ENCODE measurements at regions not wholly inside any gene's neighbourhood (a gene's known extent, or its start where the extent isn't known, plus 50 kb on each side); places are given as distances from the start of the nearest gene placed in this dataset.

DNA sequence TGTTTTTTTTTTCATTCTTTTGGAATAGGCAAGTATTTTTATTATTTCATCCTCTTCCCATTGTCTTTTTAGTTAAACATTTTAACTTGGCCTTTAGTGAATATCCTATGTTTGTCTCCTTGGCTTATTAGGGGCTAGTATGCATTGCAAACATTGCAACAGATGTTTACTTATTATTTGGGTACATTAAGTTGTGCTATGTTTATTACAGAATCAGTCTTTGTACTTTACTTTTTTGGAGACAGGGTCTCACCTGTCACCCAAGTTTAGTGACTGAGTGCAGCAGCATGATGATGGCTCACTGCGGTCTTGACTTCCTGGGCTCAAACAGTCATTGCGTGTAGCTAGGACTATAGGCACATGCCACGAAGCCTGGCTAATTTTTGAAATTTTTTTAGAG lies 51.1 kb upstream of the NUDT6 start:
- peaks cover 2% of the 10 kb centered on the region for H3K4me1 Mint-ChIP-seq (ENCODE audit: insufficient read depth, unreplicated experiment)
- H3K36me3 Mint-ChIP-seq (ENCODE audit: insufficient read depth, unreplicated experiment) = peaks cover 7% of the 10 kb centered on the region
- intact Hi-C loops (cut with micrococcal nuclease) = no loop called here
- ChIA-PET CTCF (no interaction called here), POLR2A (no interaction called here)
- TF ChIP-seq CTCF (IDR thresholded peaks at IDR 0.05; ENCODE audit: unreplicated experiment) = no peak
- no peak for DNase-seq (ENCODE audit: unreplicated experiment)
- no peak overlapping the region for H3K27ac Mint-ChIP-seq (ENCODE audit: low read depth, unreplicated experiment)
- H3K9me3 Mint-ChIP-seq (ENCODE audit: unreplicated experiment) = no peaks in the 10 kb centered on the region
- no TSS peak for BruUV-seq (replicated peaks)
- H3K27me3 Mint-ChIP-seq (ENCODE audit: insufficient read depth, unreplicated experiment) = no peaks in the 10 kb centered on the region
- H3K4me3 Mint-ChIP-seq (ENCODE audit: unreplicated experiment) = no peak overlapping the region

DNA sequence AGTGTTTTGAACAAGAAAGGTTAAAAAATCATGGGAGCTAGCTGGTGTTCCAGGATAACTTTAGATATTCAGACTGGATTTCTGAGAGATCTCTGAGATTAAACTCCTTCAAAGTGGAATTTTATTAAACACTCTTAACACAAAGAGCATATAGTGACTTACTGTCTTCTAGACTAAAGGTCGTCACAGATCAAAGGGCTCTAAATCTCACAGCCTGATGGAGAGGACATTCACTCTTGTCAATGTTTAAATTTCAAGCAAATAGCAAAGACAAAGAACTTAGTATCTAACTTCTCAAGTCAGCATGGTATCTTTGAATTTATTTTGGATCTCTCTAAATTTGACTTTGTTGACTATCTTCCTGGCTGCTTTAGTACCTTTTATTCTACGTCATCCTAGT lies 53.7 kb upstream of the NUDT6 start:
- CTCF ChIA-PET = no interaction called here
- no peak for TF ChIP-seq CTCF (IDR thresholded peaks at IDR 0.05; ENCODE audit: unreplicated experiment)
- Mint-ChIP-seq H3K4me3 (ENCODE audit: unreplicated experiment) (no peak overlapping the region), H3K27ac (ENCODE audit: low read depth, unreplicated experiment) (no peak overlapping the region), H3K4me1 (ENCODE audit: insufficient read depth, unreplicated experiment) (peaks cover 6% of the 10 kb centered on the region), H3K9me3 (ENCODE audit: unreplicated experiment) (no peaks in the 10 kb centered on the region), H3K36me3 (ENCODE audit: insufficient read depth, unreplicated experiment) (peaks cover 7% of the 10 kb centered on the region), H3K27me3 (ENCODE audit: insufficient read depth, unreplicated experiment) (no peaks in the 10 kb centered on the region)
- intact Hi-C loops (cut with micrococcal nuclease) = no loop called here
- no TSS peak for BruUV-seq (replicated peaks)
- no peak for DNase-seq (ENCODE audit: unreplicated experiment)
- POLR2A ChIA-PET = no interaction called here

DNA sequence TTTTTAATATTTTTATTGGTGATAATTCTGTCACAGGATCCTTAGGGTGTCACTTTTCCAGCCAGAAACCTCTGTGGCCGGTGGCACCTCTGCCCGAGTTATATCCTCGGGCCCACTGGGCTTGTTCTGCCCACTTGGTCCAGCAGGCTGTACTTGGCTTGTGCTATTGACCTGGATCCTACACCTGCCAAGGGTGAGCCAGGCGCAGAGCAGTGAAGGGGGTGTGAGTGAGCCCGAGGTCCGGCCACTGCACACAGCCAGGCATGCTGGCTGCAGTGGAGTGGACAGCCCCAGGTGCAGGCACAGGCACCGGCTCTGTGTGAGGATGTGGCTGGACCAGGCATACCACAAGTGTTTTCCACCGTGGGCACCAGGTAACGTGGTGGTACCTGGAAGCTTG lies 54.7 kb upstream of the NUDT6 start:
- intact Hi-C loops (cut with micrococcal nuclease) = no loop called here
- ChIA-PET POLR2A (interaction anchor here (0.7 to 0.9 kb wide), 2 partner anchors 8 to 14 kb away, joined by 3 to 5 read pairs; no protein-coding TSS in a partner anchor), CTCF (interaction anchor here (0.9 to 1.3 kb wide), 2 partner anchors 12 to 14 kb away, joined by 3 read pairs; no protein-coding TSS in a partner anchor)
- peaks cover 6% of the 10 kb centered on the region for H3K4me1 Mint-ChIP-seq (ENCODE audit: insufficient read depth, unreplicated experiment)
- H3K9me3 Mint-ChIP-seq (ENCODE audit: unreplicated experiment) = no peaks in the 10 kb centered on the region
- no peaks in the 10 kb centered on the region for H3K27me3 Mint-ChIP-seq (ENCODE audit: insufficient read depth, unreplicated experiment)
- no peak for DNase-seq (ENCODE audit: unreplicated experiment)
- no peak overlapping the region for H3K27ac Mint-ChIP-seq (ENCODE audit: low read depth, unreplicated experiment)
- no peak overlapping the region for H3K4me3 Mint-ChIP-seq (ENCODE audit: unreplicated experiment)
- BruUV-seq (replicated peaks) = no TSS peak
- H3K36me3 Mint-ChIP-seq (ENCODE audit: insufficient read depth, unreplicated experiment) = peaks cover 7% of the 10 kb centered on the region
- TF ChIP-seq CTCF (IDR thresholded peaks at IDR 0.05; ENCODE audit: unreplicated experiment) = no peak

DNA sequence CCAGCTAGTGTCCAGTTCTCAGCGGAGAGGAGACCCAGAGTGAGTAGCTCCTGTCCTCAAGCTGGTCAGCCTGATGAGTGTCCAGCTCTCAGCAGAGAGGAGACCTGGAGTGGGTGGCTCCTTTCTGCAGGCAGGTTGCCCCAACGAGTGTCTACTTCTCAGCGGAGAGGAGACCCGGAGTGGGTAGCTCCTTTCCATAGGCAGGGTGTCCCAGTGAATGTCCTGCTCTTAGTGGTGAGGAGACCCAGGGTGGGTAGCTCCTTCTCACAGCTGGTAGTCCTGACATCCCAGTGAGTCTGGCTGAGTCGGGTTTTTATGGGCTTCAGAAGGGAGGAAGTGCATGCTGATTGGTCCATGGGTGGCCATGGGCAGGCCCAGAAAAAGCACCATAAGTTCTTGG lies 55.7 kb upstream of the NUDT6 start:
- H3K36me3 Mint-ChIP-seq (ENCODE audit: insufficient read depth, unreplicated experiment) = peaks cover 7% of the 10 kb centered on the region
- H3K27me3 Mint-ChIP-seq (ENCODE audit: insufficient read depth, unreplicated experiment) = no peaks in the 10 kb centered on the region
- intact Hi-C loops (cut with micrococcal nuclease) = no loop called here
- H3K27ac Mint-ChIP-seq (ENCODE audit: low read depth, unreplicated experiment) = no peak overlapping the region
- no peaks in the 10 kb centered on the region for H3K9me3 Mint-ChIP-seq (ENCODE audit: unreplicated experiment)
- POLR2A ChIA-PET = interaction anchor here (0.7 to 0.9 kb wide), 2 partner anchors 9 to 15 kb away, joined by 3 to 5 read pairs; no protein-coding TSS in a partner anchor
- H3K4me1 Mint-ChIP-seq (ENCODE audit: insufficient read depth, unreplicated experiment) = peaks cover 6% of the 10 kb centered on the region
- no TSS peak for BruUV-seq (replicated peaks)
- H3K4me3 Mint-ChIP-seq (ENCODE audit: unreplicated experiment) = no peak overlapping the region
- no peak for DNase-seq (ENCODE audit: unreplicated experiment)
- CTCF ChIA-PET = interaction anchor here (0.6 to 1.3 kb wide), 4 partner anchors 10 to 46 kb away, joined by 3 read pairs; no protein-coding TSS in a partner anchor
- TF ChIP-seq CTCF (IDR thresholded peaks at IDR 0.05; ENCODE audit: unreplicated experiment) = no peak

All from MCF 10A (cell line).